ENCODE measurements at regions not wholly inside any gene's neighbourhood (a gene's known extent, or its start where the extent isn't known, plus 50 kb on each side); places are given as distances from the start of the nearest gene placed in this dataset.

GRCh38 chr9:119951090-119951489 lies 581.9 kb upstream of the BRINP1 start:
- TF ChIP-seq CTCF (IDR thresholded peaks at IDR 0.05; ENCODE audit: low read depth, low read length, missing control alignments): no peak
- no peak overlapping the region for H3K4me3 ChIP-seq (ENCODE audit: low read depth, low read length)
- no peak for DNase-seq (ENCODE audit: low read depth)

- H3K4me3 ChIP-seq (ENCODE audit: low read depth, low read length): no peak overlapping the region
- no peak for TF ChIP-seq CTCF (IDR thresholded peaks at IDR 0.05; ENCODE audit: low read depth, low read length, missing control alignments)
- DNase-seq (ENCODE audit: low read depth): no peak
Measured at GRCh38 chr9:119945686-119946085, 576.5 kb upstream of the BRINP1 start.

GRCh38 chr9:119941091-119941490 lies 571.9 kb upstream of the BRINP1 start:
- TF ChIP-seq CTCF (IDR thresholded peaks at IDR 0.05; ENCODE audit: low read depth, low read length, missing control alignments): no peak
- DNase-seq (ENCODE audit: low read depth): no peak
- no peak overlapping the region for H3K4me3 ChIP-seq (ENCODE audit: low read depth, low read length)

GRCh38 chr9:119938871-119939270 lies 569.6 kb upstream of the BRINP1 start:
- DNase-seq (ENCODE audit: low read depth): no peak
- TF ChIP-seq CTCF (IDR thresholded peaks at IDR 0.05; ENCODE audit: low read depth, low read length, missing control alignments): no peak
- H3K4me3 ChIP-seq (ENCODE audit: low read depth, low read length): no peak overlapping the region

GRCh38 chr9:119934497-119934896 lies 565.3 kb upstream of the BRINP1 start:
- no peak for TF ChIP-seq CTCF (IDR thresholded peaks at IDR 0.05; ENCODE audit: low read depth, low read length, missing control alignments)
- DNase-seq (ENCODE audit: low read depth): no peak
- no peak overlapping the region for H3K4me3 ChIP-seq (ENCODE audit: low read depth, low read length)

GRCh38 chr9:119933191-119933590 lies 564.0 kb upstream of the BRINP1 start:
- no peak for TF ChIP-seq CTCF (IDR thresholded peaks at IDR 0.05; ENCODE audit: low read depth, low read length, missing control alignments)

GRCh38 chr9:119924736-119925135 lies 555.5 kb upstream of the BRINP1 start:
- H3K4me3 ChIP-seq (ENCODE audit: low read depth, low read length): no peak overlapping the region
- no peak for DNase-seq (ENCODE audit: low read depth)
- TF ChIP-seq CTCF (IDR thresholded peaks at IDR 0.05; ENCODE audit: low read depth, low read length, missing control alignments): no peak

More at GRCh38 chr9:119933191-119933590, 564.0 kb upstream of the BRINP1 start:
- no peak for DNase-seq (ENCODE audit: low read depth)
- no peak overlapping the region for H3K4me3 ChIP-seq (ENCODE audit: low read depth, low read length)
